ENCODE measurements at regions not wholly inside any gene's neighbourhood (a gene's known extent, or its start where the extent isn't known, plus 50 kb on each side); places are given as distances from the start of the nearest gene placed in this dataset.

DNA sequence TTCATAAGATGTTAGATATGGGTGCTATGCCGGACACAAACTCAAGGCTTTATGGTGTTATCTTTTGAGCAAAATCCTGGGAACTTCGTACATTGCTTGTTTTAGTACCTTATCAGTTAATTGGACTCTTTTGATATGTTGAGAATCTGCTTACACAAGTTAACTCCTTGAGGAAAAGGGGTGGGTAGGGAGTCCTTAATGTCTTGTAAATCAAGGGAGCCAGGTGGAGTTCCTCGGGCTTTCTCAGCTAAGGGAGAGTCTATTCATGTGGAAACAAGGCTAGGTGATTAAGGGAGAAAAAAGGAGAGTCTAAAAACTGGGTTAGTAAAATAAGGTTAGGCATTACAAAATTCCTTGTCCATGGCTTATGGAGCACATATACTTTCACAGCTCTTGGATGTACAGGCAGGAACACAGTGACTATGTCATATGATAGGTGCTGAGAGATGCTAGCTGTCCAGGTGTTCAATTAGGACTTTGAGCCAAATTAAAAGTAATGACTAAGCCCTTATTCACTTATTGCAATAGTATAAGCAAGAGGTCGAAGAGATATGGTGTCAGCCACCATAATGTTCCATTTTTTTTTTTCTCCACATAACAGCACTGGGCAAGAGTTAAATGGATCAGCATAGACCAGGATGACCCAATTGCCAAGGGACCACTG is 59.5 kb upstream of the DYNAP start:
- no peak for DNase-seq
- intact Hi-C loops (cut with DNase I): no loop called here

DNA sequence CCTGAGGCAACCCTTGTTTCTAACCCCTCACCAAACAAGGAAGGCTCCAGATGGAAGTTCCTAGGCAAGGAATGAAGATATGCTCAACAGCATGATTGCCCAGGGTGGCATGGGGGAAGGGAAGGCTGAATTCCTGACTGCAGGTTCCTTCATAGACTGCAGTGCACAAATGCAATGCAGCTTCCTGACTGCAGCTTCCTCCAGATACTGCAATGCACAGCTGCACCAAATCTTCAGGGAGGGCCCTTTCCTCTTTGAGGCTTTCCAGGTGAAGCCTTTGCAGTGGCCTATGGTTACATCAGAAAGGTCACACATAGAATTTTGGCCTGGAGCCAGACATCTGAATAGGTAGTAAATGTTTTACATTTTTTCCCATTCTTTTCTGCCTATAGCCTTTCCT is 58.8 kb upstream of the DYNAP start:
- intact Hi-C loops (cut with DNase I): no loop called here

DNA sequence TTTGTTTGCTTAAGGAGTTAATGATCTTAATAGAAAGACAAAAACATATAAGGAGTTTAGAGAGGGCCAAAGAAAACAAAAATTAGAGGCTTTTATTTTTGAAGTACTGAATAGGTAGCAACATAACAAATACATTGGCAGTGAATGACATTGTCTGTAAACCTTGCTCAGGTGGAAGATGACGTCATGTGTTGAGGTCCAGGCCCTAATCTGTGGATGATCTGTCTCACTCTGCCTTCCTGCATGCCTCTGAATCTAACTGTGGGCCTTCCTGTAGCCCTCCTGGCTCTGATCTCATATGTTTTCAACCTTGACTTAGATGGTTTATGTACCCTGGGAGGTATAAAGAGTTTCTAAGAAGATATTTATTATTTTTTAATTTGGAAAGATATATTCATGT is 58.1 kb upstream of the DYNAP start:
- intact Hi-C loops (cut with DNase I): no loop called here
- DNase-seq: no peak

More for the DNA sequence above, 58.8 kb upstream of the DYNAP start:
- DNase-seq: no peak
